Lower lobe of right lung (tissue), 2 donors: ENCODE measurements at regions not wholly inside any gene's neighbourhood (a gene's known extent, or its start where the extent isn't known, plus 50 kb on each side); places are given as distances from the start of the nearest gene placed in this dataset.

Experiments
- ATAC-seq, 2 donors: fragments of 200-7000 bp; cut with Tn5 transposase; one replicate each; pipeline ENCODE4 v1.9.1; 2020 to 2022; ENCODE audit warnings: mild to moderate bottlenecking in 2 of 2, moderate library complexity in 2 of 2
- DNase-seq: peaks from one replicate; pipeline ENCODE4 v3.0.0-alpha.2; 2020
- H3K27ac ChIP-seq: fragments of 200-600 bp; one replicate; pipeline ENCODE4 v1.8.0; 2022
- H3K27me3 ChIP-seq: fragments of 200-600 bp; one replicate; pipeline ENCODE4 v1.8.0; 2022; ENCODE audit warnings: low read depth
- H3K36me3 ChIP-seq: fragments of 200-600 bp; one replicate; pipeline ENCODE4 v1.8.0; 2022; ENCODE audit warnings: mild to moderate bottlenecking
- H3K4me1 ChIP-seq: fragments of 200-600 bp; one replicate; pipeline ENCODE4 v1.8.0; 2022
- H3K4me3 ChIP-seq: fragments of 200-600 bp; one replicate; pipeline ENCODE4 v1.8.0; 2022; ENCODE audit warnings: mild to moderate bottlenecking
- H3K9me3 ChIP-seq: fragments of 200-600 bp; one replicate; pipeline ENCODE4 v1.8.0; 2022
- CTCF ChIP-seq: fragments of 200-600 bp; IDR thresholded peaks from one replicate; pipeline ENCODE4 v1.8.0; 2022; ENCODE audit warnings: antibody characterized with exemption, mild to moderate bottlenecking
- intact Hi-C: fragments of 100-400 bp; cut with DNase I; formaldehyde crosslinking; loops from one replicate; pipeline ENCODE4 v1.11.0; 2022
- donor health status: DM: no; HTN: yes; CAD: no; lungs with severe emphysema.

GRCh38 chr12:126910570-126910969 is 1356.4 kb upstream of the TMEM132C start:
- Histone ChIP-seq H3K9me3 (no peaks in the 10 kb centered on the region), H3K27me3 (peaks cover 4% of the 10 kb centered on the region), H3K36me3 (no peaks in the 10 kb centered on the region), H3K4me3 (no peak overlapping the region), H3K27ac (no peak overlapping the region), H3K4me1 (no peaks in the 10 kb centered on the region)
- intact Hi-C loops: no loop called here
- TF ChIP-seq CTCF: no peak
- DNase-seq (no peak), ATAC-seq (no peak)

- H3K4me3 ChIP-seq: no peak overlapping the region
- ATAC-seq (no peak), DNase-seq (no peak)
- intact Hi-C loops: no loop called here
- no peak for TF ChIP-seq CTCF
- H3K9me3 ChIP-seq: no peaks in the 10 kb centered on the region
- no peaks in the 10 kb centered on the region for H3K4me1 ChIP-seq
- H3K27me3 ChIP-seq: peaks cover 4% of the 10 kb centered on the region
- H3K27ac ChIP-seq: no peak overlapping the region
- H3K36me3 ChIP-seq: no peaks in the 10 kb centered on the region
Observed at GRCh38 chr12:126912111-126912510, 1354.9 kb upstream of the TMEM132C start.

- H3K4me3 ChIP-seq: no peak overlapping the region
- no peaks in the 10 kb centered on the region for H3K4me1 ChIP-seq
- H3K36me3 ChIP-seq: no peaks in the 10 kb centered on the region
- ATAC-seq (no peak), DNase-seq (no peak)
- intact Hi-C loops: no loop called here
- TF ChIP-seq CTCF: no peak
- no peak overlapping the region for H3K27ac ChIP-seq
- no peaks in the 10 kb centered on the region for H3K27me3 ChIP-seq
- no peaks in the 10 kb centered on the region for H3K9me3 ChIP-seq
Observed at GRCh38 chr12:126914170-126914793, 1352.7 kb upstream of the TMEM132C start.

GRCh38 chr12:126915309-126915708 is 1351.7 kb upstream of the TMEM132C start:
- no peak for TF ChIP-seq CTCF
- intact Hi-C loops: no loop called here
- Histone ChIP-seq H3K36me3 (no peaks in the 10 kb centered on the region), H3K9me3 (no peaks in the 10 kb centered on the region), H3K27me3 (no peaks in the 10 kb centered on the region), H3K4me1 (no peaks in the 10 kb centered on the region), H3K4me3 (no peak overlapping the region), H3K27ac (no peak overlapping the region)
- ATAC-seq (no peak), DNase-seq (no peak)

GRCh38 chr12:126926023-126926594 is 1340.9 kb upstream of the TMEM132C start:
- H3K9me3 ChIP-seq: no peaks in the 10 kb centered on the region
- ATAC-seq (no peak), DNase-seq (no peak)
- no peak overlapping the region for H3K27ac ChIP-seq
- no peak for TF ChIP-seq CTCF
- no peaks in the 10 kb centered on the region for H3K27me3 ChIP-seq
- H3K4me3 ChIP-seq: no peak overlapping the region
- H3K36me3 ChIP-seq: no peaks in the 10 kb centered on the region
- H3K4me1 ChIP-seq: no peaks in the 10 kb centered on the region
- intact Hi-C loops: no loop called here
